ENCODE measurements at regions not wholly inside any gene's neighbourhood (a gene's known extent, or its start where the extent isn't known, plus 50 kb on each side); places are given as distances from the start of the nearest gene placed in this dataset.

DNA sequence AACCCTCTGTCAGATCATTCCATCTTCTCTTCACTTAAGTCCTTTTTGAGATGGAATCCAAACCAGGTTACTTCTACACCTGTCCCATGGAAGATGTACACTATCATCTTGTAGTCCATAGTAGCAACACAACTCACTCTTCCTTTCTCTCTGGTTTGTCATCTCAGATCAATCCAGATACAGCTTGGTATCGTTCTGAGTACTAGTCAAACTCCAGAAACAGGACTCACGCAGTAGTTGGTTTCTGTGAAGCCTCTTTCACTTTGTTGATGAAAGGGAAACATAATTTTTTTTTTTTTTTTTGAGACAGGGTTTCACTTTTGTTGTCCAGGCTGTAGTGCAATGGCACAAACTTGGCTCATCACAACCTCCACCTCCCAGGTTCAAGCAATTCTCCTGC is 484.0 kb downstream of the PRDM9 start:
- no peak for DNase-seq
- no peaks in the 10 kb centered on the region for H3K36me3 ChIP-seq (ENCODE audit: control insufficient read depth in 4 of 4, insufficient read depth in 4 of 4, low read length in 4 of 4)
- H3K27ac ChIP-seq (ENCODE audit: low read depth in 1 of 2, low read length in 1 of 2), result no peak overlapping the region
- 82 to 90% methylated on average over 2 of the region's 2 CpGs for WGBS, 2 donors
- no peak overlapping the region for H3K9ac ChIP-seq (ENCODE audit: insufficient read depth in 1 of 2, low read length in 2 of 2)
- TF ChIP-seq, protein P1, sequence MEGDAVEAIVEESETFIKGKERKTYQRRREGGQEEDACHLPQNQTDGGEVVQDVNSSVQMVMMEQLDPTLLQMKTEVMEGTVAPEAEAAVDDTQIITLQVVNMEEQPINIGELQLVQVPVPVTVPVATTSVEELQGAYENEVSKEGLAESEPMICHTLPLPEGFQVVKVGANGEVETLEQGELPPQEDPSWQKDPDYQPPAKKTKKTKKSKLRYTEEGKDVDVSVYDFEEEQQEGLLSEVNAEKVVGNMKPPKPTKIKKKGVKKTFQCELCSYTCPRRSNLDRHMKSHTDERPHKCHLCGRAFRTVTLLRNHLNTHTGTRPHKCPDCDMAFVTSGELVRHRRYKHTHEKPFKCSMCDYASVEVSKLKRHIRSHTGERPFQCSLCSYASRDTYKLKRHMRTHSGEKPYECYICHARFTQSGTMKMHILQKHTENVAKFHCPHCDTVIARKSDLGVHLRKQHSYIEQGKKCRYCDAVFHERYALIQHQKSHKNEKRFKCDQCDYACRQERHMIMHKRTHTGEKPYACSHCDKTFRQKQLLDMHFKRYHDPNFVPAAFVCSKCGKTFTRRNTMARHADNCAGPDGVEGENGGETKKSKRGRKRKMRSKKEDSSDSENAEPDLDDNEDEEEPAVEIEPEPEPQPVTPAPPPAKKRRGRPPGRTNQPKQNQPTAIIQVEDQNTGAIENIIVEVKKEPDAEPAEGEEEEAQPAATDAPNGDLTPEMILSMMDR (IDR thresholded peaks at IDR 0.05; ENCODE audit: control extremely low read depth, extremely low read depth), result no peak
- no peak for ATAC-seq (ENCODE audit: insufficient read depth, low FRiP score)
- no peaks in the 10 kb centered on the region for H3K9me3 ChIP-seq (ENCODE audit: control insufficient read depth in 4 of 4, insufficient read depth in 3 of 4, low read length in 3 of 4)
- H3K4me1 ChIP-seq (ENCODE audit: control insufficient read depth in 5 of 5, insufficient read depth in 5 of 5, low read length in 5 of 5), result peaks cover 0 to 1% (median 0%) of the 10 kb centered on the region in 5 donors
- H3K27me3 ChIP-seq (ENCODE audit: control insufficient read depth in 3 of 3, insufficient read depth in 3 of 3, low read length in 2 of 3), result no peaks in the 10 kb centered on the region
- no peak overlapping the region for H3K4me3 ChIP-seq

DNA sequence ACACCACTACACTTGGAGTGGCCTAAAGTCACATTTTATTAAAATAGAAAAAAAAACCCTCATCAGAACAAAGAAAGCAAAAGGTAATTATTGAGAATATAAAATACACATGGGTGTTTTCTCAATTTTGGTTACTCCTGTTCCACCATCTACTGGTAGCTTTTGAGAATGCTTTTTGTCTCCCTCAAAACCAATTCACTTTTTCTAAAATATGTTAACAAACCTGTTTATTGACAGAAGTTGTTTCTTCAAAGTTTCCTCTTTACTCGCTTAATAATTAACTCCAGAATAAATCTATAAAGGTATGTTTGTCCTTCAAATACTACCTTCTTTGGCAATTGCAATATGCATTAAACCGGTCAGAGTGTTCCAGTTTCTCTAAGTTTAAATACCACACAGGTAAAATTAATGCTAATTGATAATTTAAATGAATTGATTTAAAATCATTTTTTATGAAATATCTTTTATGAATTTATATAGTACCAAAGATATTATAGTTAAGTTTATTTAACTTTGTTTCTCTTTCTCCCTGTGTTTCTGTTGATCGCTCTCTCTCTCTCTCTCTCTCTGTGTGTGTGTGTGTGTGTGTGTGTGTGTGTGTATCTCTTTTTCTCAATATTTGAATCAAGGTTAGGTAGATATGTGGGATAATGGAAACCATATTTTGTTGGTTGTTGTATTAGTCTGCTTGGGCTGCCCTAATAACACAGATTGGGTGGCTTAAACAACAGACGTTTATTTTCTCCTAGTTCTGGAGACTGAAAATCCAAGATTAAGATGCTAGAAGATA is 487.4 kb downstream of the PRDM9 start:
- no peak for ATAC-seq (ENCODE audit: insufficient read depth, low FRiP score)
- DNase-seq, result peak in 2 of 3 donors; percentile 13 to 40
- Histone ChIP-seq H3K9ac (ENCODE audit: insufficient read depth in 1 of 2, low read length in 2 of 2) (no peak overlapping the region), H3K27me3 (ENCODE audit: control insufficient read depth in 3 of 3, insufficient read depth in 3 of 3, low read length in 2 of 3) (no peaks in the 10 kb centered on the region), H3K27ac (ENCODE audit: low read depth in 1 of 2, low read length in 1 of 2) (no peak overlapping the region), H3K9me3 (ENCODE audit: control insufficient read depth in 4 of 4, insufficient read depth in 3 of 4, low read length in 3 of 4) (no peaks in the 10 kb centered on the region), H3K4me3 (no peak overlapping the region), H3K4me1 (ENCODE audit: control insufficient read depth in 5 of 5, insufficient read depth in 5 of 5, low read length in 5 of 5) (peaks cover 0 to 2% (median 0%) of the 10 kb centered on the region in 5 donors), H3K36me3 (ENCODE audit: control insufficient read depth in 4 of 4, insufficient read depth in 4 of 4, low read length in 4 of 4) (no peaks in the 10 kb centered on the region)
- WGBS, 2 donors, result 80 to 86% methylated on average over 4 of the region's 4 CpGs
- TF ChIP-seq, protein P1 (IDR thresholded peaks at IDR 0.05; ENCODE audit: control extremely low read depth, extremely low read depth), result no peak

DNA sequence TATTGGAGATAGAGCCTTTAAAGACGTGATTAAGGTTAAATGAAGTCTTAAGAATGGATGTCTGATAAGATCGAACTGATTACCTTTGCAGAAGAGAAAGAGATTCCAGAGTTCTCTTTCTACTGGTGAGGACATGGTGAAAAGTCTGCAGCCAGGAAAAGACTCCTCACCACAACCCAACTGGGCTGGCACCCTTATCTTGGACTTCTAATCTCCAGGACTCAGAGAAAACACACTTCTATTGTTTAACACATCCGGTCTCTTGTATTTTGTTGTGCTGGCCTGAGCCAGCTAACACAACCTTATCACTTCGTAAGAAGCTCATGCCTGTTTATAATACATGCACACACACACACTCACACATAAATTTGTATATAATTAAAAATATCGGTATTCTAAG is 489.1 kb downstream of the PRDM9 start:
- no peak overlapping the region for H3K9ac ChIP-seq (ENCODE audit: insufficient read depth in 1 of 2, low read length in 2 of 2)
- ATAC-seq (ENCODE audit: insufficient read depth, low FRiP score), result no peak
- H3K4me1 ChIP-seq (ENCODE audit: control insufficient read depth in 5 of 5, insufficient read depth in 5 of 5, low read length in 5 of 5), result peaks cover 0 to 2% (median 0%) of the 10 kb centered on the region in 5 donors
- no peak overlapping the region for H3K27ac ChIP-seq (ENCODE audit: low read depth in 1 of 2, low read length in 1 of 2)
- H3K9me3 ChIP-seq (ENCODE audit: control insufficient read depth in 4 of 4, insufficient read depth in 3 of 4, low read length in 3 of 4), result no peaks in the 10 kb centered on the region
- WGBS, 2 donors, result 46 to 51% methylated on average over 5 of the region's 5 CpGs
- H3K36me3 ChIP-seq (ENCODE audit: control insufficient read depth in 4 of 4, insufficient read depth in 4 of 4, low read length in 4 of 4), result no peaks in the 10 kb centered on the region
- peak in 1 of 3 donors; percentile 4 for DNase-seq
- H3K4me3 ChIP-seq, result no peak overlapping the region
- no peaks in the 10 kb centered on the region for H3K27me3 ChIP-seq (ENCODE audit: control insufficient read depth in 3 of 3, insufficient read depth in 3 of 3, low read length in 2 of 3)
- TF ChIP-seq, protein P1 (IDR thresholded peaks at IDR 0.05; ENCODE audit: control extremely low read depth, extremely low read depth), result no peak
